ENCODE measurements at regions not wholly inside any gene's neighbourhood (a gene's known extent, or its start where the extent isn't known, plus 50 kb on each side); places are given as distances from the start of the nearest gene placed in this dataset.

DNA sequence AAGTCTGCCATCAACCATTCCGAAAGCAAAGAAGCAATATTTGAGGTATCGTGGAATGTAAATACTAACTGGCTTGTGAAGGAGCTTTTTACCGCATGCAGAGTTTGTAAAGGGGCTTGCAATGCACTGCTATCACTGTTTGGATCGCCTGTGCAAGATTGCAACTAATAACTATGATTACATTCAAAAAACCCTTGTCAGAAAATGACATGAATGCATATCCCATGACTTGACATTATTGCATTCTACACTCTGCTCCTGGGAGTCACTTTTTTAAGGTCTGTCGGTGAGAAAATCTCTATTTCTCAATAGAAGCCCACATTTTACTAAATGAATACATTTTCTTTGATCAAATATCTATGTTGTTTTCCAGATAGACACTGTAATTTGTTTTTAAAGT lies 335.4 kb upstream of the SPTLC3 start:
- peaks cover 0 to 4% (median 0%) of the 10 kb centered on the region in 4 donors for H3K9me3 ChIP-seq (ENCODE audit: control insufficient read depth in 4 of 4, low read length in 3 of 4)
- no peak overlapping the region for H3K4me3 ChIP-seq (ENCODE audit: low read depth in 1 of 3, low read length in 3 of 3)
- no peaks in the 10 kb centered on the region for H3K4me1 ChIP-seq (ENCODE audit: control insufficient read depth in 4 of 4, insufficient read depth in 4 of 4, low read length in 3 of 4)
- H3K36me3 ChIP-seq (ENCODE audit: control insufficient read depth in 4 of 4, insufficient read depth in 3 of 4, low read depth in 1 of 4, low read length in 3 of 4), result no peaks in the 10 kb centered on the region
- TF ChIP-seq, protein P1, sequence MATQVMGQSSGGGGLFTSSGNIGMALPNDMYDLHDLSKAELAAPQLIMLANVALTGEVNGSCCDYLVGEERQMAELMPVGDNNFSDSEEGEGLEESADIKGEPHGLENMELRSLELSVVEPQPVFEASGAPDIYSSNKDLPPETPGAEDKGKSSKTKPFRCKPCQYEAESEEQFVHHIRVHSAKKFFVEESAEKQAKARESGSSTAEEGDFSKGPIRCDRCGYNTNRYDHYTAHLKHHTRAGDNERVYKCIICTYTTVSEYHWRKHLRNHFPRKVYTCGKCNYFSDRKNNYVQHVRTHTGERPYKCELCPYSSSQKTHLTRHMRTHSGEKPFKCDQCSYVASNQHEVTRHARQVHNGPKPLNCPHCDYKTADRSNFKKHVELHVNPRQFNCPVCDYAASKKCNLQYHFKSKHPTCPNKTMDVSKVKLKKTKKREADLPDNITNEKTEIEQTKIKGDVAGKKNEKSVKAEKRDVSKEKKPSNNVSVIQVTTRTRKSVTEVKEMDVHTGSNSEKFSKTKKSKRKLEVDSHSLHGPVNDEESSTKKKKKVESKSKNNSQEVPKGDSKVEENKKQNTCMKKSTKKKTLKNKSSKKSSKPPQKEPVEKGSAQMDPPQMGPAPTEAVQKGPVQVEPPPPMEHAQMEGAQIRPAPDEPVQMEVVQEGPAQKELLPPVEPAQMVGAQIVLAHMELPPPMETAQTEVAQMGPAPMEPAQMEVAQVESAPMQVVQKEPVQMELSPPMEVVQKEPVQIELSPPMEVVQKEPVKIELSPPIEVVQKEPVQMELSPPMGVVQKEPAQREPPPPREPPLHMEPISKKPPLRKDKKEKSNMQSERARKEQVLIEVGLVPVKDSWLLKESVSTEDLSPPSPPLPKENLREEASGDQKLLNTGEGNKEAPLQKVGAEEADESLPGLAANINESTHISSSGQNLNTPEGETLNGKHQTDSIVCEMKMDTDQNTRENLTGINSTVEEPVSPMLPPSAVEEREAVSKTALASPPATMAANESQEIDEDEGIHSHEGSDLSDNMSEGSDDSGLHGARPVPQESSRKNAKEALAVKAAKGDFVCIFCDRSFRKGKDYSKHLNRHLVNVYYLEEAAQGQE (IDR thresholded peaks at IDR 0.05), result no peak
- TF ChIP-seq JUND (IDR thresholded peaks at IDR 0.05) (no peak), GABPA (IDR thresholded peaks at IDR 0.05 in 1 of 2, conservative IDR thresholded peaks at IDR 0.05 in 1 of 2) (no peak), YY1 (IDR thresholded peaks at IDR 0.05) (no peak), RAD21 (IDR thresholded peaks at IDR 0.05) (no peak), SP1 (IDR thresholded peaks at IDR 0.05) (no peak), EGR1 (IDR thresholded peaks at IDR 0.05; ENCODE audit: low read depth in 2 of 2) (no peak), NR2F2 (IDR thresholded peaks at IDR 0.05) (no peak), RXRA (IDR thresholded peaks at IDR 0.05) (no peak), HNF4A (conservative IDR thresholded peaks at IDR 0.05) (no peak)
- TF ChIP-seq, protein P2, sequence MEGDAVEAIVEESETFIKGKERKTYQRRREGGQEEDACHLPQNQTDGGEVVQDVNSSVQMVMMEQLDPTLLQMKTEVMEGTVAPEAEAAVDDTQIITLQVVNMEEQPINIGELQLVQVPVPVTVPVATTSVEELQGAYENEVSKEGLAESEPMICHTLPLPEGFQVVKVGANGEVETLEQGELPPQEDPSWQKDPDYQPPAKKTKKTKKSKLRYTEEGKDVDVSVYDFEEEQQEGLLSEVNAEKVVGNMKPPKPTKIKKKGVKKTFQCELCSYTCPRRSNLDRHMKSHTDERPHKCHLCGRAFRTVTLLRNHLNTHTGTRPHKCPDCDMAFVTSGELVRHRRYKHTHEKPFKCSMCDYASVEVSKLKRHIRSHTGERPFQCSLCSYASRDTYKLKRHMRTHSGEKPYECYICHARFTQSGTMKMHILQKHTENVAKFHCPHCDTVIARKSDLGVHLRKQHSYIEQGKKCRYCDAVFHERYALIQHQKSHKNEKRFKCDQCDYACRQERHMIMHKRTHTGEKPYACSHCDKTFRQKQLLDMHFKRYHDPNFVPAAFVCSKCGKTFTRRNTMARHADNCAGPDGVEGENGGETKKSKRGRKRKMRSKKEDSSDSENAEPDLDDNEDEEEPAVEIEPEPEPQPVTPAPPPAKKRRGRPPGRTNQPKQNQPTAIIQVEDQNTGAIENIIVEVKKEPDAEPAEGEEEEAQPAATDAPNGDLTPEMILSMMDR (IDR thresholded peaks at IDR 0.05; ENCODE audit: low read depth, low read length, missing input control), result no peak
- TF ChIP-seq, protein P3, sequence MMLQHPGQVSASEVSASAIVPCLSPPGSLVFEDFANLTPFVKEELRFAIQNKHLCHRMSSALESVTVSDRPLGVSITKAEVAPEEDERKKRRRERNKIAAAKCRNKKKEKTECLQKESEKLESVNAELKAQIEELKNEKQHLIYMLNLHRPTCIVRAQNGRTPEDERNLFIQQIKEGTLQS (IDR thresholded peaks at IDR 0.05), result no peak
- TF ChIP-seq, protein P4, sequence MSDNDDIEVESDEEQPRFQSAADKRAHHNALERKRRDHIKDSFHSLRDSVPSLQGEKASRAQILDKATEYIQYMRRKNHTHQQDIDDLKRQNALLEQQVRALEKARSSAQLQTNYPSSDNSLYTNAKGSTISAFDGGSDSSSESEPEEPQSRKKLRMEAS (IDR thresholded peaks at IDR 0.05), result no peak
- WGBS, result 48% methylated on average over 5 of the region's 5 CpGs
- no peak overlapping the region for H3K9ac ChIP-seq (ENCODE audit: low read depth in 1 of 2, low read length in 2 of 2)
- H3K27me3 ChIP-seq (ENCODE audit: control insufficient read depth in 4 of 4, insufficient read depth in 4 of 4, low read length in 3 of 4), result no peaks in the 10 kb centered on the region
- DNase-seq (ENCODE audit: low spot score), result no peak
- H3K27ac ChIP-seq (ENCODE audit: low read depth in 1 of 2, low read length in 2 of 2), result no peak overlapping the region

DNA sequence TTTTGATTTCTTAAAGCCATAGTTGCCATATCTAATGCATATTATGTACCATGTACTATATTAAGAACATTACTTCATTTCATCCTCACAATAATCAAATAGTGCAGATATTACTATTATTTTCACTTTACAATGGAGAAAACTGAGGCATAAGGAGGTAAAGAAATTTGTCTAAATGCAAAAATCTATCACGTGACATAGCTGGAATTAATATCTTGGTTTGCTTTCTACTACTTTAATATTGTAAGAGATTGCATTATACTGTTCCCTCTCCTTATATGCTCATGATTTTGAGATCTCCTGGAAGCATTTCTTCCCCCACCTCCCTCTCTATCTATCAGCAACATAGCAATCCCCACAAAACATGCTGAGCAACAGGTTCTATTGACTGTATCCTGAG lies 330.8 kb upstream of the SPTLC3 start:
- TF ChIP-seq HNF4A (conservative IDR thresholded peaks at IDR 0.05), result no peak
- Histone ChIP-seq H3K4me3 (ENCODE audit: low read depth in 1 of 3, low read length in 3 of 3) (no peak overlapping the region), H3K9me3 (ENCODE audit: control insufficient read depth in 4 of 4, low read length in 3 of 4) (no peaks in the 10 kb centered on the region), H3K27ac (ENCODE audit: low read depth in 1 of 2, low read length in 2 of 2) (no peak overlapping the region), H3K36me3 (ENCODE audit: control insufficient read depth in 4 of 4, insufficient read depth in 3 of 4, low read depth in 1 of 4, low read length in 3 of 4) (no peaks in the 10 kb centered on the region), H3K4me1 (ENCODE audit: control insufficient read depth in 4 of 4, insufficient read depth in 4 of 4, low read length in 3 of 4) (no peaks in the 10 kb centered on the region), H3K27me3 (ENCODE audit: control insufficient read depth in 4 of 4, insufficient read depth in 4 of 4, low read length in 3 of 4) (no peaks in the 10 kb centered on the region), H3K9ac (ENCODE audit: low read depth in 1 of 2, low read length in 2 of 2) (no peak overlapping the region)
- 71% methylated on average over 1 of the region's 1 CpG for WGBS
- no peak for DNase-seq (ENCODE audit: low spot score)

DNA sequence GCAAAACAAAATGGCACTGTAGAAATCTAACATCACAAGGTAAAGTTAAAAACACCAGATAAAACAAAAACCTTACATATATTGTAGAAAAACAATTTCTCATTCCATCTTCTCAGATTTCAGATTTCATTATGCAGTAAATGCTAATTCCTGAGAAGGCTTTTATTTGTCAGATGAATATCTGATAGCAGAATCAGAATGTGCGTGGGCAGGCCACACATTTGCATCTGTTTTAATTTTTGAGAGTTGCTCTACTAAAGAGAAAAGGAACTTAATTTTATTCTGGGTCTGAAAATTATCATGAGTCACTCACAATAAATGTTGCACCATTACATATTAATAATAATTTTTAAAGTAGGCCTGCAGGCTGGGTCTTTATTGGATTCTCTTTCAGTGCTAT lies 329.3 kb upstream of the SPTLC3 start:
- Histone ChIP-seq H3K4me3 (ENCODE audit: low read depth in 1 of 3, low read length in 3 of 3) (no peak overlapping the region), H3K36me3 (ENCODE audit: control insufficient read depth in 4 of 4, insufficient read depth in 3 of 4, low read depth in 1 of 4, low read length in 3 of 4) (no peaks in the 10 kb centered on the region), H3K27ac (ENCODE audit: low read depth in 1 of 2, low read length in 2 of 2) (no peak overlapping the region), H3K9ac (ENCODE audit: low read depth in 1 of 2, low read length in 2 of 2) (no peak overlapping the region), H3K4me1 (ENCODE audit: control insufficient read depth in 4 of 4, insufficient read depth in 4 of 4, low read length in 3 of 4) (no peaks in the 10 kb centered on the region), H3K9me3 (ENCODE audit: control insufficient read depth in 4 of 4, low read length in 3 of 4) (no peaks in the 10 kb centered on the region), H3K27me3 (ENCODE audit: control insufficient read depth in 4 of 4, insufficient read depth in 4 of 4, low read length in 3 of 4) (no peaks in the 10 kb centered on the region)
- WGBS, result 73% methylated on average over 1 of the region's 1 CpG
- TF ChIP-seq RXRA (IDR thresholded peaks at IDR 0.05), result no peak
- TF ChIP-seq, protein P2 (IDR thresholded peaks at IDR 0.05; ENCODE audit: low read depth, low read length, missing input control), result no peak
- TF ChIP-seq, protein P3 (IDR thresholded peaks at IDR 0.05), result no peak
- no peak for DNase-seq (ENCODE audit: low spot score)
